Sciatic nerve (tissue), 2 donors: ENCODE measurements at regions not wholly inside any gene's neighbourhood (a gene's known extent, or its start where the extent isn't known, plus 50 kb on each side); places are given as distances from the start of the nearest gene placed in this dataset.

Experiments used
- ATAC-seq: fragments of 200-7000 bp; cut with Tn5 transposase; one replicate; pipeline ENCODE4 v1.9.1; 2020; ENCODE audit warnings: mild to moderate bottlenecking, moderate library complexity
- DNase-seq: peaks from one replicate; pipeline ENCODE4 v3.0.0-alpha.2; 2020; ENCODE audit warnings: low spot score
- intact Hi-C: fragments of 100-400 bp; cut with DNase I; formaldehyde crosslinking; loops from one replicate; pipeline ENCODE4 v1.14.2; 2022
- donor health status: DM: no; HTN: no; CAD: no.
- donor health status: DM: no; HTN: no; CAD: no.

DNA sequence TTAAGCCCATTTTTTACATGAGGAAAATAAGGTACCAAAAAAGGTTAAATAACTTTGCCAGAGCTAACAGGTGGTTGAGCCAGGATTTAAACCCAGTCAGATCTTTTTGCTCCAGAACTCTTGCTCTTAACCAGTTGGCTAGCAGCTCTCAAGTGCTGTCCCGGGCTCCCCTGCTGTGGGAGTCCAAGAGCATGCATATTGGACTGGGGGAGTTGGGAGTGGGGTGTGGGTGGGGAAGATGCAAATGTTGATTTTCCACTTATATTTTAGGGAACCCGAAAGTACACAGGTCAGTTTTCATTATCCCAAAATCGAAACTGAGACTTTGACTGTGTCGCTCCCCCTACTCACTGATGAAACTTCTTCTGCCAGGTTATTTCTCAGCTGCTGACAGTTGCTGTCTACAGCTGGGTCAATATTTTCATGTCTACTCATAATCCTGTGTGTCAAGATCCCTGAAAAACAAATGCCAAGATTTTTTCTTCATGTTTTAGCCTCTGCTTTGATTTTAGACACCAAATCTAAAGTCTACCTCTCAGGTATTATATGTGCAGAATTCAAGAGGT lies 172.3 kb upstream of the TMPO start:
- no peak for ATAC-seq
- DNase-seq, result no peak
- intact Hi-C loops, result no loop called here

DNA sequence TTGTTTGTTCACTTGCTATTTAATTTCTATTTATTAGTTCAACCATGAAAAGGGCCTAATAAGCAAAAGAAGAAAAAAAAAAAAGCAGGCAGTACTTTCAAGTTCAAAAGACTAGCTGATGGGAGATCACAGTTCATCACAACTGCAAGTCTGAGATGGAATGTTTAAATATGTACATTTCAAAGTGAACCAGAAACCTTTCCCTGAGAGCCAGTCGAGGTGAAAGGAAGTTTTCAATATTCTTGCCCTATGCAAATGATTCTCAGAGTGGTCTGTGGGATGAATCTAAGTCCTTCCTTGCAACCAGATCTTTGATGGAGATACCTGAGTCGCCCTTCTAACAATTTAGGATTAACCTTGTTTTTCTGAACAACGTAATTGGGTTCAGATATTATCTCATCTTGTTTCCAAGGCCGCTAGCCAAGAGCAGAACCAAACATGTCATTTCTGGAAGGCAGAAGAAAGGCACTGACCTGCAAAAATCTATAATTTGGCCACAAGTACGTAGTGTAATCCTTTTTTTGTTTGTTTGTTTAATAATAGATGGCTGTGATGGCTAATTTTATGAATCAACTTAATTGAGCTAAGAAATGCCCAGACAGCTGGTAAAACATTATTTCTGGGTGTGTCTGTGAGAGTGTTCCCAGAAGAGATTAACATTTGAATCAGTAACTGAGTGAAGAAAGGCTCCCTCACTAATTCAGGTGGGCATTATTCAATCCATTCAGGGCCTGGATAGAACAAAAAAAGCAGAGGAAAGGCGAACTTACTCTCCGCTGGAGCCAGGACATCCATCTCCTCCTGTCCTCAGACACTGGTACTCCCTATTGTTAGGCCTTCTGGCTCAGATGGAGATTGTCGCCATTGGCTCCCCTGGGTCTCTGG lies 171.1 kb upstream of the TMPO start:
- ATAC-seq (no peak), DNase-seq (no peak)
- intact Hi-C loops, result no loop called here

DNA sequence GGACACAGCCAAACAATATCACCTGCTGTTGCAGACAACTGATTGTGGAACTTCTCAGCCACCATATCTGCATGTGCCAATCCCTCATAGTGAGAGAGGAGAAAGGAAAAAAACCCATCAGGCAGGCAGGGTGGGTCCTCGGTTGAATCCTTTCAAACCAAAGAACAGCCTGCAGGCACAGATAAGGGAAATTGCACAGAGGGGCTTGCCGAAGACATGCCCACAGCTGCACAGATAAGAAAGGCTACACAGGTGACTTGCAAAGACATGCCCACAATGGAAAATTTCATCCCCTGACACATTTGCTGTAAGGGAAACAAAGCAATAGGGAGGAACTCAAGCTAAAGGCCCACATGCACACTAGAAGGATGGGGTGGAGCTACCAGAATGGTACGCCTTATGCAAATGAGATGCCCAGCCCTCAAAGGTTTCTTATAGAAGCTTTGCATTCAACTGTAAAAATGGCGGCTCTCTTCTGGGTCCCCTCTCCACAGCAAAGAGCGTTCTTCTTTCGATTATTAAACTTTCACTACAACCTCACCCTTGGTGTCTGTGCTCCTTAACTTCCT lies 170.0 kb upstream of the TMPO start:
- DNase-seq (no peak), ATAC-seq (no peak)
- intact Hi-C loops, result no loop called here

DNA sequence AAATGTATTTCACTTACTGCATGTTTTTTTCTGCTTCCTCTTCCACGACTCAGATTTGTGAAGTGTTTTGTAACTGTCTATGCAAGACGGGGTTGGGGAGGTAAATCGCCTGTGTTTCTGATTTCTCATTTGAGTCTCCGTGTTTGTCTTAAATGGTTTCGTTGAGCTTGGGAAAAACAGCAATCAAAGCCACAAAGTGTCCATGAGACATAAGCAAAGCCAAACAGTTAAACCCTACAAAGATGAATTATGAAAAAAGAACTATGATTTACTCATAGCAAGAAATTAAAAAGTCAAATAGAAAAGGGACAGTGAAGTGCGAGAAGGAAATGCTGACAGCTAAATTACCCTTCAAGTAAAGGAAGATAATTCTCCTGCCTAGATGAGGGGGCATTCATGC lies 164.3 kb upstream of the TMPO start:
- intact Hi-C loops, result no loop called here
- ATAC-seq, result no peak
- DNase-seq, result no peak

DNA sequence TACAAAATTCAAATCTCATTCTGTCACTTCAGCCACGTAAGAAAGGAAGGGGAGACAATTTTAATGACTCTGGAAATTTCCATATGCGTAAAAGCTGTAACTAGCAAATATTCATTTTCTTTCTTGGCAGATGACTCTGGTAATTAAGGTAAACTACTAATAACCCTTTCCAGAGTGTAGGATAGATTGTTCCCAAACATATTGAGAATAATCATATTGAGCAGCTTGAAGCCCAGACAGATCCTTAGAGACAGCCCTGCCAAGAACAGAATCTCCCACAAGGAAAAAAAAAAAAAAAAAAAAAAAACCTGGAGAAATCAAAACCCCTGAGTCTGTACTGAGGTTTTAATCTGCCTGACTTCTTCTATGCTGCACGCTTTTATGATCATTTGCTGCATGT lies 163.6 kb upstream of the TMPO start:
- ATAC-seq (no peak), DNase-seq (no peak)
- intact Hi-C loops, result no loop called here

- intact Hi-C loops, result no loop called here
Observed at GRCh38 chr12:98352218-98352811, 163.1 kb upstream of the TMPO start.

DNA sequence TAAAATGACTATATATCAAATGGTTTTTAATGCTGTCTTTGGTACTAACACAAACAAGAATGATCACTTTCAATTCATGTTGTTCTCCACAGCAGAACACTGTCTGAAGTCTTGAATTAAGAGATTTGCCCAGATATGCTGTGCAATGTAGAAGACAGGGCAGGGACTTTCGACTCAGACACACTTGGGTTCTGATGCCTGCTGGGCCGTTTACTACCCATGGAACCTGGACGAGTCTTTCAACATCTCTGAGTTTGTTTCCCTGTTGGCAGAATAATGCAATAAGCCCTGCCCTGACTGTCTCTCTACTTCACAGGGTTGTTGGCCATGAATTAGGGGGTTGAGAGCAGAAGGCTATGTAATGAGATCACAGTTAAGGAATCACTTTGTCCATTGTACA lies 162.6 kb upstream of the TMPO start:
- intact Hi-C loops, result no loop called here
- ATAC-seq (no peak), DNase-seq (no peak)

More at GRCh38 chr12:98352218-98352811, 163.1 kb upstream of the TMPO start:
- ATAC-seq, result no peak
- no peak for DNase-seq

DNA sequence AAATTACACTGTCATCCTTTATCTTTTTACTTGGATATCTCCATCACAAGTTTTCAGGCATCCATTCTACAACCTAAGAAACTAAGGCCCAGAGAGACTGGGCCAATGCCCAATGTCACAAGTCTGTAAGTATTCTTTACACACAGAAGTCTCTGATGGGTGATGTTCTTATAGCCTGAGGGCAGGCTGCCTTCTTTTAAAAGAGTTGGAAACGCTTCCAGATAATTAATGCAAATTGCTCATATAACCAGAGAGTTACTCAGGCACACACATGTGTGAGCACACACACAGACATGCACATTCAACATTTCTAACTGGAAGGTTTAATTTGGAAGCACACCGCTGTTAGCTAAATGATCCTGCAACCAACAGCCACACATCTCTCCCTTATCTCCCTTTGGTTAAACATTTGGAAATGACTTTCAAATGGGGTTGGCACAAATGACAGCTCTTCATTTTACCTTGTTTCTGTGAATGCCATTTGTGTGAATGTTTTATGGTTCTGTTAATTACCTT lies 160.8 kb upstream of the TMPO start:
- DNase-seq, result no peak
- intact Hi-C loops, result no loop called here
- ATAC-seq, result no peak

GRCh38 chr12:98355322-98355721 lies 160.1 kb upstream of the TMPO start:
- intact Hi-C loops, result no loop called here
- no peak for ATAC-seq
- DNase-seq, result no peak

DNA sequence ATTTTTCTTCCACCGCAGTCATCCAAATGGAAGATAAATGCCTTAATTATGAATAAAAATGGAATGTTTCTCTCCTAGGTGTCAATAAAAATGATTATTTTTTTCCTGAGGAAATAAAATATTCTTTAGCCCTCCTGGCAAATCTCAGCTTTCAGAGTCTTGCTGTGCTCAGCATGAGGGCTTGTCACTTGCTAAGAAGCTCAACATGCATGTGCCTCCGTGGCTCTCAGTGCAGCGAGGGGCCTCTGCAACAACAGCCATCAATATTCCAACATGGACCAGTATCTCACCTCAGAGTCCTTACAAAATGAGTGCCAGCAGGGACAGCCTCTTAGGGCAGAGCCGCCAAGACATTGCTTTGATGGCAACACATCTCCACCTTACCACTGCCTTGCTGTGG lies 159.5 kb upstream of the TMPO start:
- ATAC-seq (no peak), DNase-seq (no peak)
- intact Hi-C loops, result no loop called here

DNA sequence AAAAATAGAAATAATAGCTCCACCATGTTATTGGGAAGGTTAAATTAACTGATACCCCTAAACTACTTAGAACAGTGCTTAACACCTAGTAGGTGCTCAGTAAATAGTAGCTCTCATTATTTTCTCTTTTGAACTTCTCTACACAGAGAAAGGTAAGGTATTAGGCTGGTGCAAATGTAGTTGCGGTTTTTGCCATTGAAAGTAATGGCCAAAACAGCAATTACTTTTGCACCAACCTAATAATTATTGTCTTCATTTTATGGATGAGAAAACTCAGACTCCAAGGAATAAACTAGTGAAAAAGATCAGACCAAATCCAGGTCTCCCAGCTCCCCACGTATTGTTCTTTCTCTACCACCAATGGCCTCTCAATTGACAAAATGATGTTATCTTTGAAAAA lies 157.2 kb upstream of the TMPO start:
- intact Hi-C loops, result no loop called here
- ATAC-seq (no peak), DNase-seq (no peak)

DNA sequence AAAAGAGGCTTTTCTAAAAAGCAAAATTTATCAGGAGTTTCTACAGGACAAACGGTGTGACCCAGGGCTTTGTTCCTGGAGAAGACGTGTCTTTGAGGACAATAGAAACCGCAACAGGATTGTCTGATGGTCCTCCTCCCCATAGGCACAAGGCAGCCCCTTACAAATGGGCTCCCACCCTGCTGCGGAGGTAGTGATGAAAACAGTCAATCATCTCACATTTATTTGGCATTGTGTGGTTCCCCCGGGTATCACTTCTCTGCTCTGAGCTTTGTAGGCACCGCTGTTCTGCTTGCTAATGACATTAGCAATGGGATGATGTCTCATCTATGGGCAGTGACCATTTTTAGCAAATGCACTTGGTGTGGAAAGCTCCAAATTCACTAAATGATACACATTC lies 155.5 kb upstream of the TMPO start:
- intact Hi-C loops, result no loop called here
- ATAC-seq, result no peak
- DNase-seq, result no peak

DNA sequence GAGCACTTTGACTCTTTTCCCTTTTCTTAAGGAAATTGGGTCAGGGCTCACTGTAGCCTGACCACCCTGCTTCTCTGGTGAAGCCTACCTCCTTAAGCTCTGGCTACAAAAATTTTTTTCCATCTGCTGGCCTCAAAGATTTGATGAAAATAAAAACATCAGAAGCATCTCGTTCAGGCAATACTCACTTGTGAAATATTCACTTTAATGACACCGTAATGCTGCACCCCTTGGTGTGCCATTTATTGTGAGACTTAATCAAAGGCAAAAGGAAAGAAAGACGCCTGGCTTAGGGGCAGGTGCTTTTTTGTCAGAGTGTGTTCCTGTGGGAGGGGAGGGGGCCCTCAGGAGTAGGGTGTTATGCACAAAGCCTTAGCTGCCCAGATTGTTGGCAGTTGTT lies 155.0 kb upstream of the TMPO start:
- ATAC-seq (no peak), DNase-seq (no peak)
- intact Hi-C loops, result no loop called here

GRCh38 chr12:98369581-98369980 lies 145.8 kb upstream of the TMPO start:
- DNase-seq (no peak), ATAC-seq (no peak)
- intact Hi-C loops, result no loop called here

GRCh38 chr12:98370976-98371375 lies 144.4 kb upstream of the TMPO start:
- no peak for ATAC-seq
- intact Hi-C loops, result no loop called here
- DNase-seq, result no peak

DNA sequence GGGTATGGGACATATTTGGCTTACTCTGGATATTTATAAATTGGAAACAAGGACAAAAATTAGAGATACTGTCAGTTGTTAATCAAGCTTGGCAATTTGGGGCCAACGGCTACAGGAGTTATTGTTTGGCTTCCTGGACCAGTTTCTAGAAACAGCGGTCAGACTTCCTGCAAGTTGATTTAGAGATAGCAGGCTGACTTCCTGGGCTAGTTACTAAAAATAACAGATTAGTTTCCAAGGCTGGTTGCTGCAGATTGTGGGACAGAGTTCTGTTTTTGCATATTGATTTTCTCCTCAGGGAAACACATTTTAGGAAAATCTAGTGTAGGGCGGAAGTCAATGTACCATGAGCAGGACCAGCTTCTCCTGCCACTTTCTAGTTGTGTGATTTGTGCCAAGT lies 144.0 kb upstream of the TMPO start:
- intact Hi-C loops, result no loop called here
- ATAC-seq, result no peak

GRCh38 chr12:98372340-98373024 lies 142.9 kb upstream of the TMPO start:
- DNase-seq (no peak), ATAC-seq (no peak)
- intact Hi-C loops, result no loop called here

More for the DNA sequence above, 144.0 kb upstream of the TMPO start:
- DNase-seq, result no peak

DNA sequence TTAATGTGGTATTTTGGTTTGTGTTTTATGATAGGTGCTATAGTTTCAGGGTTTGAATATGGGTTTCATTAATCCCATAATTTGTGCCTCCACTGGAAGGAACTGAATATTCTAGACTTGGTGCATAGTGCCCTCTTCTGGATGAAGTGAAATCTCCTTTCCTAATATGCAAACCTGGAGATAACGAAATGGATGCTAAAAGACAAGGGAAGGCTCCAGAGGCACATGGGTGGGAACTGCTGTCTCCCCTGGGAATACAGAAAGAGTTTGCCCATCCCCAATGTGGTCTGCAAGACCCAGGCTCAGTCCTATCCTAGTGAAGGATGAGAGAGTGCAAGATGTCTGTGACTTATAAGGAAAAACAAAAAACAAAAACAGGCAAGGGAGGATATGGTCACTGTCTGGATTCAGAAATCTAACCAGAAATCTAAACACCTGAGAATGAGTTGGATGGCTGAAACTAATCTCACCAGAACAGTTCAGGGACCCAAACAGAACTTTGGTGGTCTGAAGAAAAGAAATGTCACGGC lies 142.3 kb upstream of the TMPO start:
- no peak for ATAC-seq
- DNase-seq, result no peak
- intact Hi-C loops, result no loop called here

GRCh38 chr12:98374007-98374406 lies 141.4 kb upstream of the TMPO start:
- intact Hi-C loops, result no loop called here
- no peak for DNase-seq

More at GRCh38 chr12:98374007-98374406, 141.4 kb upstream of the TMPO start:
- ATAC-seq, result no peak
